HCT116 (cell line): ENCODE measurements at regions not wholly inside any gene's neighbourhood (a gene's known extent, or its start where the extent isn't known, plus 50 kb on each side); places are given as distances from the start of the nearest gene placed in this dataset.

ENCODE experiments used
- ELF1 ChIP-seq: IDR thresholded peaks from 2 replicates; pipeline ENCODE4 v1.6.1; 2012; ENCODE audit warnings: low read depth, borderline replicate concordance
- EZH2 ChIP-seq: fragments of 200-600 bp; sonication (generic); IDR thresholded peaks from 2 replicates; pipeline ENCODE4 v1.6.1; 2017; ENCODE audit warnings: antibody characterized with exemption, mixed run types
- FOSL1 ChIP-seq: IDR thresholded peaks from 2 replicates; pipeline ENCODE4 v1.6.1; 2012; ENCODE audit warnings: low read depth
- JUND ChIP-seq: IDR thresholded peaks from 2 replicates; pipeline ENCODE4 v1.6.1; 2012
- POLR2A ChIP-seq: IDR thresholded peaks from 2 replicates; pipeline ENCODE4 v1.7.0; 2011; ENCODE audit warnings: borderline replicate concordance; ENCODE audit not compliant: insufficient read depth, insufficient read length; ENCODE audit errors: extremely low read depth
- POLR2AphosphoS5 ChIP-seq: IDR thresholded peaks from 2 replicates; pipeline ENCODE4 v1.6.1; 2011; ENCODE audit warnings: mild to moderate bottlenecking, low read depth, low read length, moderate library complexity
- RAD21 ChIP-seq: IDR thresholded peaks from 2 replicates; pipeline ENCODE4 v1.6.1; 2012; ENCODE audit warnings: low read depth, mild to moderate bottlenecking
- SRF ChIP-seq: IDR thresholded peaks from 2 replicates; pipeline ENCODE4 v1.6.1; 2012; ENCODE audit warnings: low read depth
- TCF7L2 ChIP-seq: IDR thresholded peaks from 2 replicates; pipeline ENCODE4 v1.7.0; 2011; ENCODE audit warnings: borderline replicate concordance, inconsistent platforms; ENCODE audit not compliant: insufficient read depth, insufficient read length; ENCODE audit errors: extremely low read depth
- YY1 ChIP-seq: IDR thresholded peaks from 2 replicates; pipeline ENCODE4 v1.6.1; 2011; ENCODE audit warnings: low read length, low read depth, moderate library complexity, mild to moderate bottlenecking; ENCODE audit not compliant: insufficient replicate concordance; ENCODE audit errors: extremely low read depth
- ZNF274 ChIP-seq: fragments of 200-500 bp; sonication (Bioruptor generic); IDR thresholded peaks from 2 replicates; pipeline ENCODE4 v1.6.1; 2014; ENCODE audit warnings: mild to moderate bottlenecking, low read depth, low read length, inconsistent platforms
- TF ChIP-seq, protein P1 (sequence below): IDR thresholded peaks from 2 replicates; pipeline ENCODE4 v1.6.1; 2012; ENCODE audit warnings: low read depth
- TF ChIP-seq, protein P2 (sequence below), 3 experiments: fragments of 200-600 bp in 1 of 3; sonication (generic) in 1 of 3; IDR thresholded peaks in 2 of 3; conservative IDR thresholded peaks in 1 of 3; 2 replicates each; pipeline ENCODE4 v1.5.1; 2012 to 2017; ENCODE audit warnings: low read depth in 2 of 3, low read length in 2 of 3, antibody characterized with exemption in 1 of 3, borderline replicate concordance in 1 of 3, control low read depth in 1 of 3, mild to moderate bottlenecking in 1 of 3, mixed read lengths in 1 of 3, mixed run types in 1 of 3, moderate library complexity in 1 of 3; ENCODE audit not compliant: insufficient read depth in 1 of 3

DNA sequence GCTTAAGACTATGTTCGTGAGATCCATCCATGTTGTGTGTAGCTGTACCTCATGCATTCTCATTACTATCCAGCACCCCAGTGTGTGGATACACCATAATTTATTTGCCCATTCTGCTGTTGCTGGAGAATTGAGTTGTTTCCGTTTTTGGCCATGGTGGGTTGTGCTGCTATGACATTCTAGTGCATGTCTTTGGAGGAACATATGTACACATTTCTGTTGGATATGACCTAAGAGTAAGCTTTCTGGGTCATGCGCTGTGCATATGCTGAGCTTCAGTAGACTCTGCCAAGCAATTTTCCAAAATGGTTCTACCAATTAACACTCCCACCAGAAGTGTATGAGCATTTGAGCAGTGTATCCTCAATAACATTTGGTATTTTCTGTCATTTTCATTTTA lies 316.6 kb downstream of the MIAT start:
- TF ChIP-seq ZNF274 (no peak), FOSL1 (no peak), POLR2A (no peak), RAD21 (no peak), YY1 (no peak), EZH2 (no peak), POLR2AphosphoS5 (no peak), TCF7L2 (no peak), JUND (no peak), ELF1 (no peak), SRF (no peak)
- TF ChIP-seq, protein P1, sequence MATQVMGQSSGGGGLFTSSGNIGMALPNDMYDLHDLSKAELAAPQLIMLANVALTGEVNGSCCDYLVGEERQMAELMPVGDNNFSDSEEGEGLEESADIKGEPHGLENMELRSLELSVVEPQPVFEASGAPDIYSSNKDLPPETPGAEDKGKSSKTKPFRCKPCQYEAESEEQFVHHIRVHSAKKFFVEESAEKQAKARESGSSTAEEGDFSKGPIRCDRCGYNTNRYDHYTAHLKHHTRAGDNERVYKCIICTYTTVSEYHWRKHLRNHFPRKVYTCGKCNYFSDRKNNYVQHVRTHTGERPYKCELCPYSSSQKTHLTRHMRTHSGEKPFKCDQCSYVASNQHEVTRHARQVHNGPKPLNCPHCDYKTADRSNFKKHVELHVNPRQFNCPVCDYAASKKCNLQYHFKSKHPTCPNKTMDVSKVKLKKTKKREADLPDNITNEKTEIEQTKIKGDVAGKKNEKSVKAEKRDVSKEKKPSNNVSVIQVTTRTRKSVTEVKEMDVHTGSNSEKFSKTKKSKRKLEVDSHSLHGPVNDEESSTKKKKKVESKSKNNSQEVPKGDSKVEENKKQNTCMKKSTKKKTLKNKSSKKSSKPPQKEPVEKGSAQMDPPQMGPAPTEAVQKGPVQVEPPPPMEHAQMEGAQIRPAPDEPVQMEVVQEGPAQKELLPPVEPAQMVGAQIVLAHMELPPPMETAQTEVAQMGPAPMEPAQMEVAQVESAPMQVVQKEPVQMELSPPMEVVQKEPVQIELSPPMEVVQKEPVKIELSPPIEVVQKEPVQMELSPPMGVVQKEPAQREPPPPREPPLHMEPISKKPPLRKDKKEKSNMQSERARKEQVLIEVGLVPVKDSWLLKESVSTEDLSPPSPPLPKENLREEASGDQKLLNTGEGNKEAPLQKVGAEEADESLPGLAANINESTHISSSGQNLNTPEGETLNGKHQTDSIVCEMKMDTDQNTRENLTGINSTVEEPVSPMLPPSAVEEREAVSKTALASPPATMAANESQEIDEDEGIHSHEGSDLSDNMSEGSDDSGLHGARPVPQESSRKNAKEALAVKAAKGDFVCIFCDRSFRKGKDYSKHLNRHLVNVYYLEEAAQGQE = no peak
- TF ChIP-seq, protein P2, sequence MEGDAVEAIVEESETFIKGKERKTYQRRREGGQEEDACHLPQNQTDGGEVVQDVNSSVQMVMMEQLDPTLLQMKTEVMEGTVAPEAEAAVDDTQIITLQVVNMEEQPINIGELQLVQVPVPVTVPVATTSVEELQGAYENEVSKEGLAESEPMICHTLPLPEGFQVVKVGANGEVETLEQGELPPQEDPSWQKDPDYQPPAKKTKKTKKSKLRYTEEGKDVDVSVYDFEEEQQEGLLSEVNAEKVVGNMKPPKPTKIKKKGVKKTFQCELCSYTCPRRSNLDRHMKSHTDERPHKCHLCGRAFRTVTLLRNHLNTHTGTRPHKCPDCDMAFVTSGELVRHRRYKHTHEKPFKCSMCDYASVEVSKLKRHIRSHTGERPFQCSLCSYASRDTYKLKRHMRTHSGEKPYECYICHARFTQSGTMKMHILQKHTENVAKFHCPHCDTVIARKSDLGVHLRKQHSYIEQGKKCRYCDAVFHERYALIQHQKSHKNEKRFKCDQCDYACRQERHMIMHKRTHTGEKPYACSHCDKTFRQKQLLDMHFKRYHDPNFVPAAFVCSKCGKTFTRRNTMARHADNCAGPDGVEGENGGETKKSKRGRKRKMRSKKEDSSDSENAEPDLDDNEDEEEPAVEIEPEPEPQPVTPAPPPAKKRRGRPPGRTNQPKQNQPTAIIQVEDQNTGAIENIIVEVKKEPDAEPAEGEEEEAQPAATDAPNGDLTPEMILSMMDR (IDR thresholded peaks at IDR 0.05 in 2 of 3, conservative IDR thresholded peaks at IDR 0.05 in 1 of 3; ENCODE audit: borderline replicate concordance in 1 of 3, insufficient read depth in 1 of 3, low read depth in 2 of 3, low read length in 2 of 3) = no peak
